ENCODE measurements at regions not wholly inside any gene's neighbourhood (a gene's known extent, or its start where the extent isn't known, plus 50 kb on each side); places are given as distances from the start of the nearest gene placed in this dataset.

DNA sequence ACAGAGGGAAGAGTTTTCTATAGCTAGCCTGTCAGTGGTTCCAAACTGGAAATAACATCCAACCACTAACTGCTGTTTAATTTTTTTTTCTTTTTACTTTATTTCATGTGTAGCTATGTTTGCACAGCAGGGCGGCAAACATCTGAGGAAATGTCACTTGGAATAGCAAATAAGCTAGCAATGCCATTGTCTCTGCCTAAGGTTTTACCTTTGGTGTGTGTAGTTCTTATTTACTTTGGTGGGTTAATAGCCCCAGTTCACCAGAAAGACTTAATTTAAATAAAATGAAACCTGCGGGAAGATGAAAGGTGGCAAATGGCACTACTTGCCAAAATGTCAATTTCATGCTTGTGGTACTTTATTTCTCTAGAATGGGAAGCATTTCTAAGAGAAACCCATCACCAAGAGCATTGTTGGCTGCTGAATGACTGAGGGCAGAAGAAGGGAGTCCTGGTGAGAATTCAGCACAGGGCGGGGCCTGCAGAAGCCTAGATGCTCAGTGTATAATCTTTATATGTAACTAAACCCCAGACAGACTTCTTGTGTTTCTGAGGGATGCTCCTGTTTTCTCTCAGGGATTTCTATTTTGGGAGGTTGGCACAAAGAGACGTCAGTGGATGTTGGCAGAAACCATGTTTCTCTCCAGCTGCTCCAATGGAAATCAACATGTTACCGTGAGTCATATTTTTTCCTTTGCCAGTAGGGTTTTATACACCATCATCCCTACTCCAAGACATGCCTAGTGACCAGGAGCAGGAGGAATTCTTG, 300.4 kb upstream of the NT5C1B start:
- TF ChIP-seq, protein P1, sequence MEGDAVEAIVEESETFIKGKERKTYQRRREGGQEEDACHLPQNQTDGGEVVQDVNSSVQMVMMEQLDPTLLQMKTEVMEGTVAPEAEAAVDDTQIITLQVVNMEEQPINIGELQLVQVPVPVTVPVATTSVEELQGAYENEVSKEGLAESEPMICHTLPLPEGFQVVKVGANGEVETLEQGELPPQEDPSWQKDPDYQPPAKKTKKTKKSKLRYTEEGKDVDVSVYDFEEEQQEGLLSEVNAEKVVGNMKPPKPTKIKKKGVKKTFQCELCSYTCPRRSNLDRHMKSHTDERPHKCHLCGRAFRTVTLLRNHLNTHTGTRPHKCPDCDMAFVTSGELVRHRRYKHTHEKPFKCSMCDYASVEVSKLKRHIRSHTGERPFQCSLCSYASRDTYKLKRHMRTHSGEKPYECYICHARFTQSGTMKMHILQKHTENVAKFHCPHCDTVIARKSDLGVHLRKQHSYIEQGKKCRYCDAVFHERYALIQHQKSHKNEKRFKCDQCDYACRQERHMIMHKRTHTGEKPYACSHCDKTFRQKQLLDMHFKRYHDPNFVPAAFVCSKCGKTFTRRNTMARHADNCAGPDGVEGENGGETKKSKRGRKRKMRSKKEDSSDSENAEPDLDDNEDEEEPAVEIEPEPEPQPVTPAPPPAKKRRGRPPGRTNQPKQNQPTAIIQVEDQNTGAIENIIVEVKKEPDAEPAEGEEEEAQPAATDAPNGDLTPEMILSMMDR (conservative IDR thresholded peaks at IDR 0.05; ENCODE audit: low read length) = no peak
- no peak for TF ChIP-seq EZH2phosphoT487 (IDR thresholded peaks at IDR 0.05; ENCODE audit: borderline replicate concordance)

Data from Loucy (cell line).